Tibial artery (tissue), 4 donors: ENCODE measurements at regions not wholly inside any gene's neighbourhood (a gene's known extent, or its start where the extent isn't known, plus 50 kb on each side); places are given as distances from the start of the nearest gene placed in this dataset.
"Not testable (repeated sequence)": the region's sequence is repeated elsewhere in the genome, so short reads cannot be mapped to it uniquely, and the experiment has no call there.

Experiments used
- DNase-seq, 2 donors: peaks; one replicate each; pipeline ENCODE4 v3.0.0-alpha.2; 2019
- H3K27ac ChIP-seq, 2 donors: fragments of 200-600 bp; sonication (generic) in 1 of 2; 1 replicate in 1 of 2; 2 replicates in 1 of 2; pipeline ENCODE4 v1.5.1; 2018 to 2019; ENCODE audit warnings: mild to moderate bottlenecking in 1 of 2
- H3K27me3 ChIP-seq, 2 donors: fragments of 200-600 bp; sonication (generic) in 1 of 2; one replicate each; pipeline versions ENCODE4 v1.5.1 to v1.6.0; 2016 to 2019
- H3K36me3 ChIP-seq, 3 donors: fragments of 200-600 bp; sonication (generic) in 2 of 3; one replicate each; pipeline ENCODE4 v1.5.1; 2016 to 2019; ENCODE audit warnings: mild to moderate bottlenecking in 2 of 3
- H3K4me1 ChIP-seq, 4 donors: fragments of 200-600 bp; sonication (generic) in 2 of 4; 1 replicate in 3 of 4; 2 replicates in 1 of 4; pipeline ENCODE4 v1.5.1; 2016 to 2019
- H3K4me3 ChIP-seq, 2 donors: fragments of 200-600 bp; sonication (generic) in 1 of 2; 1 replicate in 1 of 2; 2 replicates in 1 of 2; pipeline ENCODE4 v1.5.1; 2018 to 2019; ENCODE audit warnings: mild to moderate bottlenecking in 2 of 2
- H3K9me3 ChIP-seq, 3 donors: fragments of 200-600 bp; sonication (generic) in 1 of 3; one replicate each; pipeline ENCODE4 v1.5.1; 2016 to 2019
- CTCF ChIP-seq, 2 experiments: fragments of 200-600 bp in 1 of 2; fragments of 450-650 bp in 1 of 2; IDR thresholded peaks; one replicate each; pipeline ENCODE4 v1.5.1; 2017 to 2019; ENCODE audit warnings: antibody characterized with exemption in 2 of 2, mild to moderate bottlenecking in 1 of 2, moderate library complexity in 1 of 2
- intact Hi-C: fragments of 100-400 bp; cut with DNase I; formaldehyde crosslinking; loops from one replicate; pipeline ENCODE4 v1.15.0; 2023; ENCODE audit warnings: low total_unique reads

GRCh38 chr1:103457886-103458455 lies 67.5 kb upstream of the RNPC3 start:
- no peak for TF ChIP-seq CTCF (IDR thresholded peaks at IDR 0.05)
- intact Hi-C loops = no loop called here

DNA sequence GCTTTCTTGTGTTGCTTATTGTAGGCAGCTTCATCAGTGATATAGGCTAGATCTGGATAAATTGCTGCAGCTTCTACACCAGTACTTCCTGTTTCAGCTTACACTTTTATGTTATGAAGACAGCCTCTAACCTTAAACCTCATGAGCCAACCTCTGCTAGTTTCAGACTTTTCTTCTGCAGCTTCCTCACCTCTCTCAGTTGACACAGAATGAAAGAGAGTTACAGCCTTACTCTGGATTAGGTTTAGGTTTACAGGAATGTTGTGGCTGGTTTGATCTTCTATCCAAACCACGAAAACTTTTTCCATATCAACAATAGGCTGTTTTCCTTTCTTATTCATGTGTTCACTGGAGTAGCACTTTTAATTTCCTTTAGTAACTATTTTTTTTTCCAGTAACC lies 76.9 kb upstream of the RNPC3 start:
- H3K27me3 ChIP-seq = no peaks in the 10 kb centered on the region
- H3K27ac ChIP-seq = no peak overlapping the region
- intact Hi-C loops = no loop called here
- H3K4me3 ChIP-seq = no peak overlapping the region
- no peaks in the 10 kb centered on the region for H3K36me3 ChIP-seq
- no peak for TF ChIP-seq CTCF (IDR thresholded peaks at IDR 0.05)
- no peaks in the 10 kb centered on the region for H3K9me3 ChIP-seq
- no peaks in the 10 kb centered on the region for H3K4me1 ChIP-seq
- DNase-seq = no peak

More at GRCh38 chr1:103457886-103458455, 67.5 kb upstream of the RNPC3 start:
- H3K27me3 ChIP-seq = no peaks in the 10 kb centered on the region
- no peak overlapping the region for H3K27ac ChIP-seq
- no peak for DNase-seq
- H3K36me3 ChIP-seq = no peaks in the 10 kb centered on the region
- H3K9me3 ChIP-seq = no peaks in the 10 kb centered on the region
- H3K4me3 ChIP-seq = no peak overlapping the region
- H3K4me1 ChIP-seq = no peaks in the 10 kb centered on the region

GRCh38 chr1:103447471-103447870 lies 78.0 kb upstream of the RNPC3 start:
- no peak for DNase-seq
- TF ChIP-seq CTCF (IDR thresholded peaks at IDR 0.05) = no peak
- no peaks in the 10 kb centered on the region for H3K4me1 ChIP-seq
- intact Hi-C loops = no loop called here
- no peak overlapping the region for H3K27ac ChIP-seq
- H3K27me3 ChIP-seq = no peaks in the 10 kb centered on the region
- no peaks in the 10 kb centered on the region for H3K36me3 ChIP-seq
- no peak overlapping the region for H3K4me3 ChIP-seq
- no peaks in the 10 kb centered on the region for H3K9me3 ChIP-seq

DNA sequence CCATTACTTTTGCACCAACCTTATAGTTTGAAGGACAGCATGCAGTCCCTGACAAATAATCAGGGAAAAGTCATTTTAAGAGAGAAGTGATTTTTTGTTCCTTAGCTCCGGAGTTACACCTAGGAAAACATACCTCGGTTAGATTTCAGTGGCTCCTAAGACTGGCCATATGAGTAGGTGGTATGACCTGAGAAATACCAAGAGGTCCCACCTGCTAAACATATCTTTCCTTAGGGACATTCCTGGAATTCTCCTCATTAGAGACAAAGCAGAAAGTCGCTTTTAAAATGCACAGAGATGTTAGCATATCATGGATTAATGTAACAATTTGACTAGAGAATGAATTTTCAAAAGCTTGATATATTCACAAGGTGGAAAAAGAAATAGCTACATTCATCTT lies 84.2 kb upstream of the RNPC3 start:
- Histone ChIP-seq H3K4me1 (no peaks in the 10 kb centered on the region), H3K4me3 (no peak overlapping the region), H3K9me3 (no peaks in the 10 kb centered on the region), H3K27ac (no peak overlapping the region), H3K36me3 (no peaks in the 10 kb centered on the region), H3K27me3 (no peaks in the 10 kb centered on the region)
- intact Hi-C loops = no loop called here
- no peak for DNase-seq
- no peak for TF ChIP-seq CTCF (IDR thresholded peaks at IDR 0.05)

DNA sequence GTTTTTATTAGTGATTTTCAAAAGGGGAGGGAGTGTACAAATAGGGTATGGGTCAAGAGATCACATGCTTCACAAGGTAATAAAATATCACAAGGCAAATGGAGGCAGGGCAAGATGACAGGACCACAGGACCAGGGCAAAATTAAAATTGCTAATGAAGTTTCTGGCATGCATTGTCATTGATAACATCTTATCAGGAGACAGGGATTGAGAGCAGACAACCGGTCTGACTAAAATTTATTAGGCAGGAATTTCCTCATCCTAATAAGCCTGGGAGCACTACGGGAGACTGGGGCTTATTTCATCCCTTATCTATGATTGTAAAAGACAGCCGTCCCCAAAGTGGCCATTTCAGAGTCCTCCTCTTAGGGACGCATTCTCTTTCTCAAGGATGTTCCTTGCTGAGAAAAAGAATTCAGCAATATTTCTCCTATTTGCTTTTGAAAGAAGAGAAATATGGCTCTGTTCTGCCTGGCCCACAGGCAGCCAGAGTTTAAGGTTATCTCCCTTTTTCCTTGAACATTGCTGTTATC lies 88.9 kb upstream of the RNPC3 start:
- H3K27me3 ChIP-seq, H3K4me3 ChIP-seq, DNase-seq, H3K27ac ChIP-seq, H3K36me3 ChIP-seq, intact Hi-C loops, H3K9me3 ChIP-seq, H3K4me1 ChIP-seq: not testable (repeated sequence)

DNA sequence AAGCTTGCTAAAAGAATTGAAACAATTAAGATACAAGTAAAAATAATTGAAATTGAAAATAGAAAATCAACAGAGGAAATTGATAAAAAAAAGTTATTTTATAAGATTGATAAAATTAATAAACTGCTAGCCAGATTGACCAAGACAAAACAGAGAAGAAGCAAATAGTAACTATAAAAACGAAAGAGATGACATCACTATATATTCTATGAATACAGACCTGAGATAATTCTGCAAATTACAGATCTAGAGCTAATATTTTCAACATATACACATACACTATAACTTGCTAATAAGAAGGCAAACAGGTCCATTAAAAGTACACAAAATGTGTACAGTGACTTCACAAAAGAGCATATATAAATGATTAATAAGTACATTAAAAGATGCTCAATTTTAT lies 90.1 kb upstream of the RNPC3 start:
- TF ChIP-seq CTCF (IDR thresholded peaks at IDR 0.05) = no peak
- no peaks in the 10 kb centered on the region for H3K9me3 ChIP-seq
- H3K4me3 ChIP-seq = no peak overlapping the region
- no peaks in the 10 kb centered on the region for H3K36me3 ChIP-seq
- DNase-seq = no peak
- no peaks in the 10 kb centered on the region for H3K4me1 ChIP-seq
- no peak overlapping the region for H3K27ac ChIP-seq
- H3K27me3 ChIP-seq = no peaks in the 10 kb centered on the region
- intact Hi-C loops = no loop called here
